ENCODE measurements at regions not wholly inside any gene's neighbourhood (a gene's known extent, or its start where the extent isn't known, plus 50 kb on each side); places are given as distances from the start of the nearest gene placed in this dataset.

DNA sequence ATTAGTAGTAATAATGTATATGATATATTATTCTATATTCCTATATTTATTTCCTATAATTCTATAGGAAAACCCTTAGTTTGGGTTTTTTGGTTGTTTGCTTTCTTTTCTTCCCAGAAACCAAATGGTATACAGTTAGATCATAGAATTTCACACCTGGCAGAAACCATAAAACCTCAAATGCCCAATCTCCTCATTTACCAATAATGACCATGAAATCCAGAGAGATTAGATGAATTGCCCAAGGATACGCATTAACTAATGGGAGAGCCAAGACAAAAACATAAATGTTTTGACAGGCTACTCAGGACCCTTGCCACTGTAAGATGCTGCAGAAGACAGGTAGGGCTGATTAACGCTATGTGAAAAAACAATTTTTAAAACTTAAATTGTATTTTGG, 158.7 kb upstream of the FST start:
- no peak for TF ChIP-seq POLR2A (IDR thresholded peaks at IDR 0.05)
- no peak for TF ChIP-seq CTCF (IDR thresholded peaks at IDR 0.05)

Data from Peyer's patch (tissue), 4 donors.